NCI-H524 treated with DMSO at 0.1 percent for 48 hours (cell line): ENCODE measurements at regions not wholly inside any gene's neighbourhood (a gene's known extent, or its start where the extent isn't known, plus 50 kb on each side); places are given as distances from the start of the nearest gene placed in this dataset.
A peak's percentile ranks its signal among the peaks of the same experiment; 100 is the strongest.

Experiments
- DNase-seq: peaks from one replicate; lab custom pipeline; 2025; lab: John Stamatoyannopoulos, UW

GRCh38 chr13:31853643-31854326 is 114.5 kb downstream of the RXFP2 start:
- no peak for DNase-seq

GRCh38 chr13:31859571-31859970 is 120.2 kb downstream of the RXFP2 start:
- no peak for DNase-seq

GRCh38 chr13:31860002-31860401 is 120.7 kb downstream of the RXFP2 start:
- DNase-seq = no peak

GRCh38 chr13:31862828-31863227 is 123.5 kb downstream of the RXFP2 start:
- no peak for DNase-seq

- DNase-seq = no peak
Measured at GRCh38 chr13:31864307-31864706, 125.0 kb downstream of the RXFP2 start.

GRCh38 chr13:31866099-31866498 is 126.8 kb downstream of the RXFP2 start:
- DNase-seq = no peak

- DNase-seq = no peak
Measured at GRCh38 chr13:31867709-31868108, 128.4 kb downstream of the RXFP2 start.

- no peak for DNase-seq
Measured at GRCh38 chr13:31869582-31869981, 130.3 kb downstream of the RXFP2 start.

- DNase-seq = no peak
Measured at GRCh38 chr13:31870511-31870910, 131.2 kb downstream of the RXFP2 start.

GRCh38 chr13:31873145-31873544 is 133.8 kb downstream of the RXFP2 start:
- no peak for DNase-seq

GRCh38 chr13:31875134-31875533 is 135.8 kb downstream of the RXFP2 start:
- no peak for DNase-seq

GRCh38 chr13:31878052-31878451 is 138.7 kb downstream of the RXFP2 start:
- no peak for DNase-seq

GRCh38 chr13:31878495-31878894 is 139.2 kb downstream of the RXFP2 start:
- DNase-seq = no peak

GRCh38 chr13:31878955-31879354 is 139.6 kb downstream of the RXFP2 start:
- peak; percentile 42 for DNase-seq

- no peak for DNase-seq
Measured at GRCh38 chr13:31880851-31881494, 141.6 kb downstream of the RXFP2 start.

- DNase-seq = no peak
Measured at GRCh38 chr13:31881495-31881882, 142.2 kb downstream of the RXFP2 start.

- DNase-seq = no peak
Measured at GRCh38 chr13:31882794-31883193, 143.5 kb downstream of the RXFP2 start.

GRCh38 chr13:31884556-31884955 is 145.2 kb downstream of the RXFP2 start:
- no peak for DNase-seq

GRCh38 chr13:31885994-31886393 is 145.6 kb upstream of the FRY start:
- peak; percentile 33 for DNase-seq

- no peak for DNase-seq
Measured at GRCh38 chr13:31887286-31887685, 144.3 kb upstream of the FRY start.

- no peak for DNase-seq
Measured at GRCh38 chr13:31890946-31891345, 140.6 kb upstream of the FRY start.

- no peak for DNase-seq
Measured at GRCh38 chr13:31891472-31891871, 140.1 kb upstream of the FRY start.

- no peak for DNase-seq
Measured at GRCh38 chr13:31894931-31895330, 136.6 kb upstream of the FRY start.

- no peak for DNase-seq
Measured at GRCh38 chr13:31895691-31896090, 135.9 kb upstream of the FRY start.
